Activated naive CD4-positive, alpha-beta T cell treated with anti-CD3 and anti-CD28 coated beads, Interleukin-2, amount 50 U/mL, for 16 hours (primary cell): ENCODE measurements at regions not wholly inside any gene's neighbourhood (a gene's known extent, or its start where the extent isn't known, plus 50 kb on each side); places are given as distances from the start of the nearest gene placed in this dataset.

Source experiments
- DNase-seq: peaks from one replicate; pipeline ENCODE4 v3.0.0-alpha.2; 2020

DNA sequence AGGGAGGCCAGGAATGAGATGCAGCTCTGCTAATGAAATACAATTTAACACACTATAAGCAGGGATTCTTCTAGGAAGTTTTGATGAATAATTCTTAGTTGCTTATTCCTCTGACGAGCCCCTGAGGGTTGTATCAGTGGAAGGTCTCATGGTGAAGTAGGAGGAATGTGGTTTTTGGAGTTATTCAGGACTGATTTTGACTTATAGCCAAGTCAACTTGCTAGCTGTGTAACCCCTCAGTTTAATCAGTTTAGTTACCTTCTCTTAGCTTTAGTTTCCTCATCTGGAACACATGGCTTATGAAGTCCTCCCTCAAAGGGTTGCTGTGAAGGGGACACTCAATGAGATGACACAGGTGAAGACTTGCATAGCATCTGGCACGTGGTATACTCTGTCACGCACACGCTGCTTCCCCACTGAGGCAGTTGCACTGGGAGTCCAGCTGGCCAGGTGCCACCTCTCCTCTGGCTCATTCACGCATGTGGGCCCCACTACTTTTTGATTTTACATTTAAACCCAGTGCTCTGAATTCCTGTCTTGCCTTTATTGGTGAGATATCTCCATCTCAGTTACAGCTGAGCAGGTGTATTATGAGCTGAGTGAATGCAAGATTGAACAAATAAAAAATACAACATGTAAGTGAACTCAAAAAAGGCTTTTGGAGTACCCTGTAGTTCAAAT, 415.0 kb downstream of the ARHGEF28 start:
- no peak for DNase-seq

DNA sequence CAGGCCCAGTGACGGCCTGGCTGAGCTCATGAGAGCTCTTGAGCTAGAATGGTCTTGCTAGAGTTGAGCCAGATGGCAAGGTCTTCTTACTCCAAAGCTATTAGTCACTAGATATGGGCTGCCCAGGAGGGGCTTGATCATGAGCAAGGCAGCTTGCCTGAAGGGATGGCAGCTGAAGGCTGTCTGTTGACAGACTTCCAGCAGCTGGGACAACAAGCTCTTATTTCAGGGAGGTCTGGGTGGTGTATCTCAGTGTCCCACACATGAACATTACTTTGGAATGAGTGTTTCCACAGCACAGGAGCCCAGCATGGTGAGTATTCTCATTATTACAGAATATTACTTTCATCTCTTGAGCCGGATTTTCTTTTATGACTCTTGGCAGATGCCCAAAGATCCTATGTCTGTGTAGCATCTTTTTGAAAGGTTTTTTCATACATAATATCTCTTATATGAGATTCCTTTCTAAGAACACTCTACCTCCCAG, 414.1 kb downstream of the ARHGEF28 start:
- no peak for DNase-seq

DNA sequence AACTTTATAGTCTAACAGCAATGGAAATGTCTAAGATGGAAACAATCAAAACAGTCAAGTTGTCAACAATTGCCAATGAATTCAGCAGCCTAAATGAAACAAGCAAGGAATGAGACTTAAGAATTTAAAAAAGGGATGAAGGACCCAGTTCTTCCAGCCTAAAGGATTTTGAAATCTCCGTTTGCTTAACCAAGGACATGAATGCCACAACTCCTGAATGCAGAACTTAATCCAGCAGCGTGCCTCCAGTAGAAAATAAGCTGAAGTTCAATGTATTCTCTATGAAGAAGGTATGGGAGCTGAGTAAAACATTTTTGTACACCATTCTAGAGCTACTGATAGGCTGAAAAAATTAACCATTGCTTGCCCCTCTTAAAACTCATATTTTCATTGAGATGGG, 411.3 kb downstream of the ARHGEF28 start:
- no peak for DNase-seq

DNA sequence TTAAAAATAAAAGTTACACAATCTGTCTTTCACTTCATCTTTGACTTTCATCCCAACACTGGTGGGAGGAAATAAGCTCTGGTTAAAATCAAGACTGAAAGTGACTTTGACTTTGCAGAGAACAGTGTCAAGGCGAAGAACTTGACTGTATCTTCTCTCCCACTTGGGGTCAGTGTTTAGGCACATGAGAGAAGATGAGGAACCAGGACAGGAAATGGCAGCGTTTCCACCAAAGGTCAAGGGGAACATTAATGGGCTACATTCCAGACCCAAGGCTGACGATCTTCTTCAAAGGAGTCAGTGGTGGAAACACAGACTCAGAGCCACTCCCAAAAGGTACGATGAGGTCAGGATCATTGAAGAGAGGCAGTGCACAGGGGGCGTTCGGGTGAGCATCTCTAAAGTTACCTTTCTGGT, 409.5 kb downstream of the ARHGEF28 start:
- no peak for DNase-seq

DNA sequence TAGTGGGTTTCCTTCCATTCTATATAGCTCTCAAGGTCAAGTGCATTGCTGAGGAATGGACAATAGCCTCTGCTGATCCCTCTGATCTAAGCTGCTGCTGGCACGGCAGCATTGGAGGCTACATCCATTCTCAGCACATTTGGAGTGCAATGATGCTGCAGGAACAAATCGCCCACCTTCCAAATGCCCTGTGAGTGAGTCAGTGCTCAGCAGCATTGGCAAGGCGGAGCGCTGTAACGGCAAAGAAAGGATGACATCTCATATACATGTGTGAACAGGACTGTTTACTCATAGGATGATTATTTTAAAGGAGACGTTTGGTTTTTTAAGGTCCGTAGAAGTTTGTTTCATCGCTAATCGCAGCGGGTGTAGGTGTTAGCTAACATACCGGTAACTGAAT, 408.7 kb downstream of the ARHGEF28 start:
- no peak for DNase-seq

DNA sequence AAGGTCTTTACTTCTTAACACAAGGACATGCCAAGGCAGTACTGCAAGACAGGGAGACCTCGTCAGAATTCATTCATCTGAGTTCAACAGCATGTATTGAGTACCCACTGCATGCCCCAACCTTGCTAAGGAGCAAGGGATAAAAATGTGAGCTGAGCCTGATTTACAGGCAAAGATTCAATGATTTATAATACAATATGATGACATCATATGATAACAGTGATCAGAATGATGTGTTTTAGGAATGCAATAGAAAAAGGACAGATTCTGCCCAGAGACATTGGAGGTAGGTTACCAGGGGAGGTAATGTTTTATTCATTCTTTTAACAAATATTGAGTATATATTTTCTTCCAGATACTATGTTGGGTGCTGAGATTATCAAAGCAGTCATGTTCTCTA, 406.6 kb downstream of the ARHGEF28 start:
- no peak for DNase-seq

DNA sequence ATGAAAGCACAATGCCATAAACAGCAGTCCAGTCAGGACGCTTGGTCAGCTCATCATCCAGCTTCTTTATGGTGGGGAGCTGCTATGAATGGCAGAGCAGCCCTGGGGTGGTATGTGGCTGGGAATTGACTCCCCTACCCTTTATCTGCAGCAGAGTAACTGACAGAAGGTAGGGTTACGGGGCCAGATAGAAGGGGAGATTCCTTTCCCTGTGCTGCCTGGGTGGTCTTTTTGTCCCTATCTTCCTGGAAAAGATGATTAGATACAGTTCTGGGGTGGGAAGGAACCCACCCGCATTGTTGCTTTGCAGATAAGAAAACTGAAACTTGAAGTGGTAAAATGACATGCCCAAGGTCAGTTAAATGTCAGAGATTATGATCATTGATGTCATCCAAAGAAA, 405.5 kb downstream of the ARHGEF28 start:
- DNase-seq, result no peak

DNA sequence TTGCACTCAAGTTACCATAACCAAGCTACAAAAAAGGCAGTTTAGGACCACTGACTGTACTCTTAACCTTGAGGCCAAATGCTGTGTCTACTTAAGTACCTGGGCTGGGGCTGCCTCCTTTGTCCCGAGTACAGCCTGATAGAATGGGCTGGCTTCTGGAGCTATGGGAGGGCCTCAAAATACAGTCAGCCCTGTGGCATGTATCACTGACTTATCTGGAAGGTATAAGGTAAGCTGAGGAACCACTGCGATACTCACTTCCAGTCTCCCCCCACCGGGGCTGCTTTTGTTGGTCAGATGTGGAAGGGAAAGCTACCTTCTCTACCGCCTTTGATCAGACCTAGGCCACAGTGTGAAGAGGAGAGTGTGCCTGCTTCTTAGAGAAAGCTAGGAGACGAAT, 404.8 kb downstream of the ARHGEF28 start:
- DNase-seq, result no peak

DNA sequence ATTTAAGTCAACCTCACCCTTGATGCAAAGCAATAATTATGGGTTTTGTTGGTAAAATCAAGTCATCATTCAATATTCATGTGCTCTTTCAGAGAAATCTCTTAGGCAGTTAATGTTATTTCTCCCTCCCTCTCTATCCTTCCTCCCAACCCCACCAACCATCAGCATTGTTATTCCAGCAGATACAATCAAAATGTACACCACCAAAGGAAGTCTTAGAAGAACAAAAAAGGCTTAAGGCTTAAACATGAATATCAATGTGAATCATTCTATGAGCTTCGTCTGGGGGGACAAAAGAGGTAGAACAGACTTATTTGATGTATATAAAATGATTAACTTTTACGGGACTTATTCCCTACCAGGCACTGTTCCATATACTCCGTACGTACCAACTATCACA, 404.4 kb downstream of the ARHGEF28 start:
- no peak for DNase-seq

DNA sequence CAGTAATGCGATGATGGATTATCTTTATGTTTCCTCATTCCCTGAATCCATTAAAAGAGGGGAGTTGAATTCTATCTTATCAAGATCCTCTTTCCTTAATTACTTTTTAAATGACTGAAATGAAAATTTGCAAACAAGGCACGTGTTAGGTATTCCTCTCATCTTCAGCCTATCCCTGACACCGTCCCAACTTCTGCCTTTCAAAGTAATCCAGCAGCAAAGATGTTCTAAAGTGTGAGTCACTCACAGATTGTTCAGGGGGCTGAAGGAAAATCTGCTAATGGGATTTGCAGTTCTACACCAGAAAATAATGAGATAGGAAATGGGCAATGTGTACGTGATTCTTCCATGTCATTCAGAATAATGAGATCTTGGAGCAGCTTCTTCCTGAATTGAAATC, 403.0 kb downstream of the ARHGEF28 start:
- DNase-seq, result no peak

DNA sequence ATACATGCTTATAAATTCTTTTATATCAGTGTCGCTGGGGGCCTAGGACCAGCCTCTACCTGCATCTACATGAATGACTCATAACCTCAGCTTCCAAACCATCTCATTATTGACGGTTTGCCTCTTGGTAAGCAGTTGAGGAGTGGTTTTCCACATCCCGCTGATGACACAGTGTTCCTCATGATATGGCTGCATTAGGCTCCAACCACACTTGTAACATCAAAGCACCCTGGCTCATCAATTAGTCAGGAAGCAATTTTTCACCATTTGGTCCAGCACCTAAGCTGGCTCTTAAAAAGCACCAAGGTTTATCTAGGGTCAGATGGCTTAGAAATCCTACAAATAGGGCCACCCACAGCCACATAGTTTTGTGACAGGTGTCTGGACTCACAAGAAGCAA, 402.4 kb downstream of the ARHGEF28 start:
- DNase-seq, result no peak

DNA sequence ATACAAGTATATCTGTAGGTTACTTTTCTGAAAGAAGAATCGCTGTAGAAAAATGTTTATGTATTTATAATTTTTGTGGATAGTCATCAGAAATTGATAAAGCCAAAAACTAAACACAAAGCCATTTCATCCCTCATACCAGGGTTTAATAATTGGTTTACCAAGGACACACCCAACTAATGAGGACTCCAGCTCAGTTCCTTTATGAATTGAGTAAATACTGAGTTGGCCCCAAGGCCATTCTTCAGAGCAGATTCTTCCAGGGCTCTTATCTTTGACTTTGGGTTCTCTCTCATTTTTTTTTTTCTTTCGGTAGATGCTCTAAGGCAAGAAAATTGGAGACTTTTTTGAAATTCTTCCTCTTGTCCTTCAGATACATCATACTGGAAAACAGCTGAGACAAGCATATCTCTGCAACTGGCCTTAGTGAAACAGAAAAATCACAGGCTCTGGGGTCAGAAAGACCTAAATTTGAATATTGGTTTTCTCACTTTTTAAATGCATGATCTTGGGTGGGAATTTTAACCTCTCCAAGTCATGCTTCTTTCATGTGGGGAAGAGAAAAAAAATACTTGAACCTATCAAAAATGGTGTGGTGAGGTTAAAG, 401.8 kb downstream of the ARHGEF28 start:
- DNase-seq, result no peak

DNA sequence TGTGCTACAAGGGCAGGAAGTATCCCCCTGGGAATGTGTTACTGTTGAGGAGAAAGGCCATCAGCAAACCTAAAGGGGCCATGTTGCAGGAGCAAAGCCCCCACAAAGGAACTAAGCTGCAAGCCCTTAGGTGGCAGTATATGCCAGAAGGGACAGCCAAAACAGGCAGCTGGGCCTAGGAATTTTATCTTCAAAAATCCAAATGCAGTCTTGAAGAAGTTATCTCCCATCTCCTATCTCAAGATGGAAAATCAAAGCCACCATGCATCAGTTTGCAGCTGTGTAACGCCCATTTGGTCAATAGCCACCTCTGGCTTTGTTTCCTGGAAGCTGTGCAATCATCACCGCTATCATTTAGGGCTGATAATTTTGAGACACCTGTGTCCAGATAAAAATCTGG, 400.3 kb downstream of the ARHGEF28 start:
- DNase-seq, result no peak

DNA sequence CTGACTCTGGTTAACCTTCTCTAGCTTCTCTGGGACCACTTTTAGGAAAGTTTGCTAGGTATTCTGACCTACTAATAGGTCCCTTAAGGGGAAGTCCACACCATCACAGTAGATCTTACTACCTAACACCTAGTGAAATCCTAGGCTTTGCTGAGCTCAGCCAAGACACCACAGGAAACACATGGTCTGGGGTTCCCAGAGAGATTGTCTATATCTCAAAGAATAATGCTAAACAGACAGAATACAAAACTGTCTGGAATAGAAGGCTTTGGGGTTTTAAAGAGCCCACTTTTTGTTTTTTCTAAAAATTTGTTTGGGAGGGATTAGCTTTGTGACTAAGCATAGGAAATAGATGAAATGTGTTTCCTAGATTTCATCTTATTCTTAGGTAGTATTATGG, 395.1 kb downstream of the ARHGEF28 start:
- no peak for DNase-seq

DNA sequence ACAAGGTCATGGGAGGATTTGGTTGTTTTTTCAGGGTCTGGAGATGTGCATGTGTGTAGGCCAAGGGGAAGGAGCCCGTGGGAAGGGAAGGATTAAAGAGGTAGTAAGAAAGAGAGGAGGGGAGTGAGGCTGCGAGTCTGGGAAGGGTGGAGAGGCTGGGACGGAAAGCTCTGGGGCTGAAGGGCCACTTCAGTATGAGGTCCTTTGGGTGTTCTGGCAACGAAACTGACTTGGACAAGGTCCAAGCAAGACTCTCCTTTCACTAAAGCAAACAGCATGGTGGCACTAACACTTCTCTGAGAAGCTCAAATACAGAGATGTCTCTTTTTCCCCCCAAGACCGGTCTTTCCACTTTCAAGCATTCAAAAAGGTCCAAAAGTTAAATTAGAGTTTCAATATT, 394.5 kb downstream of the ARHGEF28 start:
- no peak for DNase-seq

DNA sequence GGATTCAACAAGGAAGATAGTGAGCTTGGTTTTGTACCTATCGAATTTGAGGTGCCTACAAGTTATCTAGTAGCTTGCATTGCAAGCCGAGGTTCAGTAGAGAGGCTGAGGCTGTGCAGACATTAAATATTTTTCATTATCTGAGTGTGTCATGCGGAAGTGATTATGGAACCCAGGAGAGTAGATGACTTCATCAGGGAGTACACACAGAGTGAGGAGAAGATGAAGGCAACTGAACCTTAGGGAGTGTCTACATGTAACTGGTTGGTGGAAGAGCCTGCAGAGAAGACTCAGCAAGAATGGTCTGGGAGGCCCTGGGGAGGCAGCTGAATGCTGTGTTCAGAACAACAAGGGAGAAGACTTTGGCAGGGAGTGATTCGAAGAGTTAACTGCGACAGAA, 393.9 kb downstream of the ARHGEF28 start:
- DNase-seq, result no peak

DNA sequence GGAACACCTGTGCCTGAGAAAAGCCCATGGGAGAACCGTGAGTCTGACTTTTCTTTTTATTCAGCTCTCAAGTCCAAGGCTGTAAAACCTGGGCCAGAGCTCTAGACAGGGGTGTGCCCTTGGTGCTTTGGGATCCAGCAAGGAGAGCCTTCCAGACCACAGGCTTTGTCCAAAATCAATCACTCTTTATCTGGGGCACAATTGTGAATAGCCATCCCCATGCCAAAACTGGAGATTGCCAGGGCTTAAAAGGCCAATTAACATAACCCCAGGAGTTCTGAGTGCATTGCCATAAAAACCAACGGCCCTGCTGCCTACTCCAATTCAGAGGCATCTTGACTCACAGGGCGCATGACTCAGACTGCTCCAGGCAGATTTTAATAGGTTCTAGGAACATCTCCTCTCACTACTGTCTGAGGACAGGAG, 391.8 kb downstream of the ARHGEF28 start:
- DNase-seq, result no peak

DNA sequence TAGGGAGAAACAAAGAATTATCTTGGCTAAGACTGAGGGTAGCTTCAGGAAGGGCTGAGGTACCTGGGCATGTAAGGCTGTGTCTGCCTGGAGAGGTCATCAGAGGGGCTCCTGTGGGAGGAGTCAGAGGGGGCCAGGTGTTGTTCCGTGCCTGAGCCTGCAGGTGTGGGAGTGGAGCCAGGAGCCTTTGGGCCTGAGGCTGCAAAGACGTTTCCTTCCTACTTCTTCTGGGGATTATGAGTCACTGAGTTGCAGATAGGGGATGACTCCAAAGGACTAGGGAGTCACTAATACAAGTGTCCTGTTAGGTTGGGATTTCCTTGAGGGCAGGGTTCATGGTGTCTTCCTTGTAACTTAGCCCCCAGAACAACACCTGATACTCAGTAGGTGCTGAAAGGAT, 391.1 kb downstream of the ARHGEF28 start:
- no peak for DNase-seq

DNA sequence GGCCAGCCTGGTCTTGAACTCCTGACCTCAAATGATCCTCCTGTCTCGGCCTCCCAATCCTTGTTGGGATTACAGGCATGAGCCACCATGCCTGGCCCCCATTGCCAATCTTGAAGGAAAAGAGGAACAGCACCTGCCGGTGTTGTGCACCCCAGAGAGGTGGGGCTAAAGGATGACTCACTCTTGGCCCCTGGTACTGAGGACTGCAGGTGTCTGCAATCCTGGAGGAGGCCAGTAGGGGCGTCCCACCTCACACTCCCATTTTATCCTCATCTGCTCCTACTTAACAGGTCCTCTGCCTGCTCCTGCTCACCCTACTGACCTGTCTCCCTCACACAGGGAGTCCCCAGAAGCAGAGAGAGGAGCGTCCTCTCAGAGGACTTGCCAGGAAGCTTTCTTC, 390.4 kb downstream of the ARHGEF28 start:
- DNase-seq, result no peak

DNA sequence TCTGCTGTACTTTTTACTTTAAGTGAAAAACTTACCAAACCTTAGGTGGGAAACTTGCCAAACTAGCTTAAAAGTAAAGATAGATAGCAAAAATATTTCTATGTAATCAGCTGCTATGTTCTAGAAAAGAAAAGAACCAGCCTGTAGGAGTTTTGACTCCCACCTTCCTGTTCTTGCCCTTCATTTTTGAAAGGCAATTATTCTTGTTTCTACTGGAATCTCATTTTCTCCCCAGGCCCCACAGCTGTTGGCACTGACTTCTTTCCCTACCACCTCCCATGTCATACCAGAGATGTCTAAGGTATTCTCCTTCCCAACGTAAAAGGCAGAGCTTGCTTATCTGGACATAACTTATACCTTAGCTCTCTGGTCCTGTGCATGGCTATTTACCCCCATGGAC, 389.7 kb downstream of the ARHGEF28 start:
- no peak for DNase-seq

DNA sequence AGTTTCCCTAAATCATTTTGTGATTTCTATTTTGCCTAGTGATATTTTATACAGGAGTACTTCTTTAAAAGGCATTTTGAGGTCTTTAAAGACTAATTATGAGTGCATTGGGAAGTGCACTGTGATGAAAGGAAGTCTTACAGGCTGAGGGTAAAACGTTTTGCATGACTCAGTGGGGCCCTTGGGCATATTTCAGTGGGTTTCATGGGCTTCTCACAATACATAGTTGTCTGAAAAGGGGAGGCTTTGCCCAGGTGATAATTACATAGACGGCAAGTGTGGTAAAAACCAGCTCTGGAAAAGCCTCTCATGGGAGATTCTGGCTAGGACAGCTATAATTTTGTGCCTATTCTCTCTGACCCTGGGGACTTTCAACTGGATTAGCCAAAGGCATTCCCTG, 387.2 kb downstream of the ARHGEF28 start:
- DNase-seq, result no peak

DNA sequence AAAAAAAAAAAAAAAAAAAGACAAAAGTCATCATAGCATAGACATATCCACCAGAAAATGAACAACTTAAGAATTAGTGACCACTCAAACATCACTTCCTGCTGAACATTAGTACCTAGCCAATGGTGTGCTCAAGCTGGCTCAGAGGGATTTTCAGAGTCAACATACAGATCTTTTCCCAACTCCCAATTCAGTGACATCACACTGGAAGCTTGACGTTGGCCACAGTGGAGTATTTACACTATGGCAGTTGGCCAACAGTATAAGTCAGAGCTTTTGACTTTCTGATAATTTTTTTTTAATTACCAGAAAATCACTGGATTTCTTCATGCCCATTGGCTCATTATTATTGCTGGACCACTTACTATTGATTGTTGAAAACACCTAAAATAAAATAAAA, 383.5 kb downstream of the ARHGEF28 start:
- DNase-seq, result no peak

DNA sequence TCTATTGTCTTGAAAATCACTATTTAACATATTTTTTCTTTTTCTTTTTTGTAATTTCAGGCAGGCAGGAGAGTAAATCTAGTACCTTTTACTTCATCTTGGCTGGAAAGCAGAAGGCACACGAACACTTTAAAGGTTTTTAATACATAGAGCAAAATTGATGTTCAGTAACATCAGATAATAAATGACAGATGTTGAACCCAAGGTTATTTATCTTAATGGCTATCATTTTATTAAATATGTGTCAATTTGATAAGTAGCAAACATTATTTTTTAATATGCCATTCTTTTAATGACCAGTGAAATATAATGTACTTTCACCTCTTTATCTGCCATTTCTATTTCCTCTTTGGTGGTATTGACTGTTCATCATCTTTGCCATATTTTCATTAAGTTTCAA, 381.2 kb downstream of the ARHGEF28 start:
- DNase-seq, result no peak

DNA sequence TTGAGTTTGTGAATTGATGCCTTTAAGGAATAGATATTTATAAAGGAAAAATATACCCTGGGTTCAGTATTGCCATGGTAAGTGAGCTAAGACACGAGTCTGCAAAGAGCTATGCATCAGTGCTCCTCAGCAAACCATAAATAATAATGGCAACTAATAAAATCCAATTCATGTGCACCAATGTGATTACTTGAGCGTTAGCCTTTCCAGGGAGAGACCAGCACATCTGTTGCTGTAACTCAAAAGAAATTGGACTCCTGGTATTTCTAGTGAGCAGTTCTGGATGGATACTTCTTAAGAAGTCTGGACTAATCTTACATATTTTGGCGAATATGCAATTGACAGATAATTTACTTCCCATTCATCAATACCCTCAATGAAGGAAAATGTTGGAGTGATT, 373.3 kb downstream of the ARHGEF28 start:
- no peak for DNase-seq

DNA sequence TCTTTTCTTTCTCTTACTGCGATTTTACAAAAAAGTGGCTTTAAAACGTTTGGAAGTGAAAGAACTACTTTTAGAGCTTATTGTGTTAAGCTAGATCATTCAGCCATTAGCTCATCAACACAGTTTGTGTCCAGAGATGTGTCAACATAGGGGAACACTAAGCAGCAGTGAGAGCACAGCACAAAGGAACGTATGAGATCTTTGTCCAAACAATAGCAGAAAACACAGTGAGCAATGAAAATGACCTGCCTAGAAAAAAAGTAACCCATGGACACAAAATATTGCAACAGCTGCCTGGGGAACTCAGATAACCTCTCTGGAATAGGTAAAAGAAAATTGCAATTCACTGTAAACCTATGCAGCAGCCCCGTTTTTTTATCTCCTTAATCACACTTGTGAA, 372.5 kb downstream of the ARHGEF28 start:
- no peak for DNase-seq
